Liver (tissue), 3 donors: ENCODE measurements at regions not wholly inside any gene's neighbourhood (a gene's known extent, or its start where the extent isn't known, plus 50 kb on each side); places are given as distances from the start of the nearest gene placed in this dataset.

Source experiments
- EGR1 ChIP-seq, 2 donors: IDR thresholded peaks; 2 replicates each; pipeline ENCODE4 v1.6.1; 2016 to 2018; ENCODE audit warnings: antibody characterized with exemption in 2 of 2, low read depth in 2 of 2
- GABPA ChIP-seq, 2 donors: IDR thresholded peaks in 1 of 2; conservative IDR thresholded peaks in 1 of 2; 2 replicates each; pipeline ENCODE4 v1.6.1; 2016; ENCODE audit warnings: antibody characterized with exemption in 2 of 2, mild to moderate bottlenecking in 1 of 2, moderate library complexity in 1 of 2
- HNF4A ChIP-seq, 2 donors: conservative IDR thresholded peaks; 2 replicates each; pipeline ENCODE4 v1.6.1; 2016; ENCODE audit warnings: antibody characterized with exemption in 2 of 2, mild to moderate bottlenecking in 2 of 2
- HNF4G ChIP-seq: IDR thresholded peaks from 2 replicates; pipeline ENCODE4 v1.6.1; 2016; ENCODE audit warnings: antibody characterized with exemption
- JUND ChIP-seq, 2 donors: IDR thresholded peaks; 2 replicates each; pipeline ENCODE4 v1.6.1; 2016; ENCODE audit warnings: antibody characterized with exemption in 2 of 2
- MAX ChIP-seq: IDR thresholded peaks from 2 replicates; pipeline ENCODE4 v1.6.1; 2016; ENCODE audit warnings: antibody characterized with exemption
- NR2F2 ChIP-seq: IDR thresholded peaks from 2 replicates; pipeline ENCODE4 v1.6.1; 2016; ENCODE audit warnings: antibody characterized with exemption
- RAD21 ChIP-seq, 2 donors: IDR thresholded peaks; 2 replicates each; pipeline ENCODE4 v1.6.1; 2016; ENCODE audit warnings: antibody characterized with exemption in 2 of 2, mild to moderate bottlenecking in 2 of 2
- RXRA ChIP-seq, 2 donors: IDR thresholded peaks; 2 replicates each; pipeline ENCODE4 v1.6.1; 2017 to 2018; ENCODE audit warnings: antibody characterized with exemption in 2 of 2, mild to moderate bottlenecking in 1 of 2
- YY1 ChIP-seq: IDR thresholded peaks from 2 replicates; pipeline ENCODE4 v1.6.1; 2016; ENCODE audit warnings: antibody characterized with exemption, mild to moderate bottlenecking
- TF ChIP-seq, protein P1 (sequence below): fragments of 150-350 bp; IDR thresholded peaks from 2 replicates; pipeline ENCODE4 v1.5.1; 2017; ENCODE audit warnings: improper control_type of control experiment, low read depth, low read length; ENCODE audit not compliant: missing input control
- TF ChIP-seq, protein P2 (sequence below): IDR thresholded peaks from 2 replicates; pipeline ENCODE4 v1.6.1; 2016; ENCODE audit warnings: antibody characterized with exemption
- TF ChIP-seq, protein P3 (sequence below): IDR thresholded peaks from 2 replicates; pipeline ENCODE4 v1.6.1; 2016; ENCODE audit warnings: antibody characterized with exemption, mild to moderate bottlenecking
- donor health status: healthy.
- donor health status: healthy.

DNA sequence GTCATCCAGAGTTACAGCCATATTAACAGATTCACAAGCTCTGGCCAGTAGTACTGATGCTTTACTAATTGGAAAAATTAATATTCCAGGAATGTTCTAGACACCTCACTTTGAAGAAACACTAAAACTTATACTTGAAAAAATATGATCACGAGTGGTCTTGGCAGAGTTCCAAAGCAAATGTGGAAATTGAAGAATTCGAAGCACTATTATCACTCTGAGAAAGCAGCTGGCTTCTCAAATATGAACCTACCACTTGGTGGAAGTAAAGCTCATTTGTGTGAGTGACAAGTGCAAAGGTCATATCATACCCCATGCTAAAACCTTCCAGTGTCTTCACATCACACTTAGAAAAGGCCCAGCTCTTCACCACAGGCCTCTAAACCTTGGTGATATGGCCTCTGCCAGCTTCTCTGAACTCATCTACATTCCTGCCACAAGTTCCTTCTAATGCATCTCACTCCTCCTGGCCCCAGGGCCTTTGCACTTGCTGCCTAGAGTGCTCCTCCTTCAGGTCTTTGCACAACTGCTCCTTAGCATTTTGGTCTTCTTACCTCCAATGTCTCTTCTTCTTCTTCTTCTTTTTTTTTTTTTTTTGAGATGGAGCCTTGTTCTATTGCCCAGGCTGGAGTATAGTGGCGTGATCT is 175.7 kb upstream of the SMIM23 start:
- TF ChIP-seq, protein P1, sequence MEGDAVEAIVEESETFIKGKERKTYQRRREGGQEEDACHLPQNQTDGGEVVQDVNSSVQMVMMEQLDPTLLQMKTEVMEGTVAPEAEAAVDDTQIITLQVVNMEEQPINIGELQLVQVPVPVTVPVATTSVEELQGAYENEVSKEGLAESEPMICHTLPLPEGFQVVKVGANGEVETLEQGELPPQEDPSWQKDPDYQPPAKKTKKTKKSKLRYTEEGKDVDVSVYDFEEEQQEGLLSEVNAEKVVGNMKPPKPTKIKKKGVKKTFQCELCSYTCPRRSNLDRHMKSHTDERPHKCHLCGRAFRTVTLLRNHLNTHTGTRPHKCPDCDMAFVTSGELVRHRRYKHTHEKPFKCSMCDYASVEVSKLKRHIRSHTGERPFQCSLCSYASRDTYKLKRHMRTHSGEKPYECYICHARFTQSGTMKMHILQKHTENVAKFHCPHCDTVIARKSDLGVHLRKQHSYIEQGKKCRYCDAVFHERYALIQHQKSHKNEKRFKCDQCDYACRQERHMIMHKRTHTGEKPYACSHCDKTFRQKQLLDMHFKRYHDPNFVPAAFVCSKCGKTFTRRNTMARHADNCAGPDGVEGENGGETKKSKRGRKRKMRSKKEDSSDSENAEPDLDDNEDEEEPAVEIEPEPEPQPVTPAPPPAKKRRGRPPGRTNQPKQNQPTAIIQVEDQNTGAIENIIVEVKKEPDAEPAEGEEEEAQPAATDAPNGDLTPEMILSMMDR: no peak
- TF ChIP-seq, protein P2, sequence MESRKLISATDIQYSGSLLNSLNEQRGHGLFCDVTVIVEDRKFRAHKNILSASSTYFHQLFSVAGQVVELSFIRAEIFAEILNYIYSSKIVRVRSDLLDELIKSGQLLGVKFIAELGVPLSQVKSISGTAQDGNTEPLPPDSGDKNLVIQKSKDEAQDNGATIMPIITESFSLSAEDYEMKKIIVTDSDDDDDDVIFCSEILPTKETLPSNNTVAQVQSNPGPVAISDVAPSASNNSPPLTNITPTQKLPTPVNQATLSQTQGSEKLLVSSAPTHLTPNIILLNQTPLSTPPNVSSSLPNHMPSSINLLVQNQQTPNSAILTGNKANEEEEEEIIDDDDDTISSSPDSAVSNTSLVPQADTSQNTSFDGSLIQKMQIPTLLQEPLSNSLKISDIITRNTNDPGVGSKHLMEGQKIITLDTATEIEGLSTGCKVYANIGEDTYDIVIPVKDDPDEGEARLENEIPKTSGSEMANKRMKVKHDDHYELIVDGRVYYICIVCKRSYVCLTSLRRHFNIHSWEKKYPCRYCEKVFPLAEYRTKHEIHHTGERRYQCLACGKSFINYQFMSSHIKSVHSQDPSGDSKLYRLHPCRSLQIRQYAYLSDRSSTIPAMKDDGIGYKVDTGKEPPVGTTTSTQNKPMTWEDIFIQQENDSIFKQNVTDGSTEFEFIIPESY: no peak
- TF ChIP-seq EGR1 (IDR thresholded peaks at IDR 0.05; ENCODE audit: low read depth in 2 of 2) (no peak), JUND (IDR thresholded peaks at IDR 0.05) (no peak), YY1 (no peak), MAX (no peak), RAD21 (IDR thresholded peaks at IDR 0.05) (no peak), HNF4A (conservative IDR thresholded peaks at IDR 0.05) (no peak), RXRA (IDR thresholded peaks at IDR 0.05) (no peak), HNF4G (no peak), GABPA (IDR thresholded peaks at IDR 0.05 in 1 of 2, conservative IDR thresholded peaks at IDR 0.05 in 1 of 2) (no peak), NR2F2 (no peak)
- TF ChIP-seq, protein P3, sequence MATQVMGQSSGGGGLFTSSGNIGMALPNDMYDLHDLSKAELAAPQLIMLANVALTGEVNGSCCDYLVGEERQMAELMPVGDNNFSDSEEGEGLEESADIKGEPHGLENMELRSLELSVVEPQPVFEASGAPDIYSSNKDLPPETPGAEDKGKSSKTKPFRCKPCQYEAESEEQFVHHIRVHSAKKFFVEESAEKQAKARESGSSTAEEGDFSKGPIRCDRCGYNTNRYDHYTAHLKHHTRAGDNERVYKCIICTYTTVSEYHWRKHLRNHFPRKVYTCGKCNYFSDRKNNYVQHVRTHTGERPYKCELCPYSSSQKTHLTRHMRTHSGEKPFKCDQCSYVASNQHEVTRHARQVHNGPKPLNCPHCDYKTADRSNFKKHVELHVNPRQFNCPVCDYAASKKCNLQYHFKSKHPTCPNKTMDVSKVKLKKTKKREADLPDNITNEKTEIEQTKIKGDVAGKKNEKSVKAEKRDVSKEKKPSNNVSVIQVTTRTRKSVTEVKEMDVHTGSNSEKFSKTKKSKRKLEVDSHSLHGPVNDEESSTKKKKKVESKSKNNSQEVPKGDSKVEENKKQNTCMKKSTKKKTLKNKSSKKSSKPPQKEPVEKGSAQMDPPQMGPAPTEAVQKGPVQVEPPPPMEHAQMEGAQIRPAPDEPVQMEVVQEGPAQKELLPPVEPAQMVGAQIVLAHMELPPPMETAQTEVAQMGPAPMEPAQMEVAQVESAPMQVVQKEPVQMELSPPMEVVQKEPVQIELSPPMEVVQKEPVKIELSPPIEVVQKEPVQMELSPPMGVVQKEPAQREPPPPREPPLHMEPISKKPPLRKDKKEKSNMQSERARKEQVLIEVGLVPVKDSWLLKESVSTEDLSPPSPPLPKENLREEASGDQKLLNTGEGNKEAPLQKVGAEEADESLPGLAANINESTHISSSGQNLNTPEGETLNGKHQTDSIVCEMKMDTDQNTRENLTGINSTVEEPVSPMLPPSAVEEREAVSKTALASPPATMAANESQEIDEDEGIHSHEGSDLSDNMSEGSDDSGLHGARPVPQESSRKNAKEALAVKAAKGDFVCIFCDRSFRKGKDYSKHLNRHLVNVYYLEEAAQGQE: no peak
